Fibroblast of pulmonary artery (primary cell): ENCODE measurements at regions not wholly inside any gene's neighbourhood (a gene's known extent, or its start where the extent isn't known, plus 50 kb on each side); places are given as distances from the start of the nearest gene placed in this dataset.

Experiments
- DNase-seq: peaks from one replicate; pipeline ENCODE4 v3.0.0-alpha.2; 2010; ENCODE audit warnings: low read depth
- H3K4me3 ChIP-seq: replicated peaks from 2 replicates; pipeline ENCODE4 v1.5.1; 2011; ENCODE audit warnings: low read depth, mild to moderate bottlenecking, control low read depth, low read length, moderate library complexity
- TF ChIP-seq, protein P1 (sequence below): IDR thresholded peaks from 2 replicates; pipeline ENCODE4 v1.5.1; 2011; ENCODE audit warnings: mild to moderate bottlenecking, control low read depth, low read length, inconsistent platforms; ENCODE audit errors: missing control alignments

DNA sequence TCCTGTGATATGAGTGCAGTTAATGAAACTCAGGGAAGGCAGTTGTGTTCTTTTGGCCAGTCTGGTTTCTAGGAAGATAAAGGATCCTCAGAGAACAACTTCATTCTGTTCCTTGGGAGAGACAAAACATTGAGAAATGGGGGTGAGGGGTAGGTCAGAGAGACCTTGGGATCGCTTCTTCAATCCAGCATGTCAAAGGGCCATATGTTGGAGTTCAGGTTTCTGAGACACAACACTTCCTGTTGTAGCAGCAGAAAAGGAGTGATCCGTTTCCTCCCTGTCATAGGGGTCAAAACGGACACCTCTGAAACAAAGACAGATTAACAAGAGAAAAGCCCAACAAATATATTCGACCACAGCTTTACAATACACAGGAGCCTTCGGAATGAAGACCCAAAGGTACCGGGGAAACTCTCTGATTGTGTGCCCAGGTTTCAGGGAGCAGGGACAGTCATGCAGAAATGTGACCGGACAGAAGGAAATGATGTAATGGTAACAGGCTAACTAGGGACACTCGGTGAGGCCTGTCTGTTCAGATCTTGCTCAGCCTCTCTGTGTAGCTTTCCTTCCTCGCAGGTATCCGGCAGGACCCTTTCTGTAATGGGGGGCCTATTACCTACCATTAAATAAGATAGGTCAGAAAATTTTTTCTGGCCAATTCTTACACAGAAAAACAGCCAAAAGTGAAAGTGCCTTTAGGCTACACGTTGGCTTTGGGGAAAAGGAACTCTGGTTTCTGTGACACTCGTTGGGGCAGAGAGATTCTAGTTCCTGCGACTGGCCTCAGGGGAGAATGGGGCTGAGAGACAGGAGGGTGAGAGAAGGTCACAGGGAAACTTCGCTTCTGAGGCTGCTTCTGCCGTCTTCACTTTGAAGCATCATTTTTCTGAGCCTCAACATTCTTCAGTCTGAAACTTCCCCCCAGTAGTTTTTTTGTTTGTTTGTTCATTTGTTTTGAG, 103.3 kb upstream of the TLR3 start:
- TF ChIP-seq, protein P1, sequence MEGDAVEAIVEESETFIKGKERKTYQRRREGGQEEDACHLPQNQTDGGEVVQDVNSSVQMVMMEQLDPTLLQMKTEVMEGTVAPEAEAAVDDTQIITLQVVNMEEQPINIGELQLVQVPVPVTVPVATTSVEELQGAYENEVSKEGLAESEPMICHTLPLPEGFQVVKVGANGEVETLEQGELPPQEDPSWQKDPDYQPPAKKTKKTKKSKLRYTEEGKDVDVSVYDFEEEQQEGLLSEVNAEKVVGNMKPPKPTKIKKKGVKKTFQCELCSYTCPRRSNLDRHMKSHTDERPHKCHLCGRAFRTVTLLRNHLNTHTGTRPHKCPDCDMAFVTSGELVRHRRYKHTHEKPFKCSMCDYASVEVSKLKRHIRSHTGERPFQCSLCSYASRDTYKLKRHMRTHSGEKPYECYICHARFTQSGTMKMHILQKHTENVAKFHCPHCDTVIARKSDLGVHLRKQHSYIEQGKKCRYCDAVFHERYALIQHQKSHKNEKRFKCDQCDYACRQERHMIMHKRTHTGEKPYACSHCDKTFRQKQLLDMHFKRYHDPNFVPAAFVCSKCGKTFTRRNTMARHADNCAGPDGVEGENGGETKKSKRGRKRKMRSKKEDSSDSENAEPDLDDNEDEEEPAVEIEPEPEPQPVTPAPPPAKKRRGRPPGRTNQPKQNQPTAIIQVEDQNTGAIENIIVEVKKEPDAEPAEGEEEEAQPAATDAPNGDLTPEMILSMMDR: no peak
- DNase-seq: peak; percentile 7
- H3K4me3 ChIP-seq: no peak overlapping the region

DNA sequence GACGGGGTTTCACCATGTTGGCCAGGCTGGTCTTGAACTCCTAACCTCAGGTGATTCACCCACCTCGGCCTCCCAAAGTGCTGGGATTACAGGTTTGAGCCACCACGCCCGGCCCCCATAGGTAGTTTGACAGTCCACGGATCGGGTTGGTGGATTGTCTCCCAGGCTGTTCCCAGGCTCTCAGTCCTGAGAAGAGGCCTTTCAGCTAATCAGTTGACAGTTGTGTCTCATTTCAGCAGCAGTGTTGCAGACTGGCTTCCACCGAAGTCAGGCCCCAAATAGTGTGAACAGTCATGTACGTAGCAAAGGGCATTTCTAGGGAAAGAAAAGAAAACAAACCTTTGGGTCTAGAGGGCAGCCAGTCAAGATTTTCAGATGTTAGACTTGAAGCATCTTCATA, 102.4 kb upstream of the TLR3 start:
- no peak for DNase-seq
- H3K4me3 ChIP-seq: no peak overlapping the region
- TF ChIP-seq, protein P1: no peak

DNA sequence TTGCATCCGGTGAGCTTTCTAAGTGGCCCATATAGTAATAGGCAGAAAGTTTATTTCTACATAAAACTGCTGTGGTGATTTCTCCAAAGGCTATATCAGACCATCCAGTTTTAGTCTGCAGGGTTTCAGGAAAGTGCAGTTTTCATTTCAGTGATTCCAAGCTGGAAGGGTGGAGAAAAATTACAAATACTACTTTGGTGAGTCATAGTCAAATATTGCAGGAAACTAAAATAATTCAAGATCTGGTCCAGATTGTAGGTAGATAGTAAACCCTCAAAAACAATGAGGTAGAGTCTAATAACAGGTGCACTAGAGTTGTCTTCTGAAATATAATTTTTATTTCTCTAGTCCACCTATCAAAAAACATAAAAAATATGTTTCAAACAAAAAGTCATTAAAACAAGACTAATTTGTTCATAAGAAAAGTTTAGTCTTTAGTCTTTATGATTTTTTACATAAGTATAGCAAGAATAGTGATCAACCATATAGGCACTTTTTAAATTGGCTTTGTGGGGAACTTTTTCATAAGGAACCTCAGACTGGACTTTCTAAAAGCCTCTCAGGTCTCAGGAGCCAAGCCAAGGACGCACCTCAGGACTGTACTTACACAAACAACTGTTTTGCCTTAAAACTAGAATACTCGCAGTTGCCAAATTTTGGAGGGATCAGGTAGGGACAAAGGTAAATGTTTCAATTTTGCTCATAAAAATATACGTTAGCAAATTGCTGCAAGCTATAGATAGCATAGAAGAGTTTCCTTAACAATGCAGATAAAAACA, 101.8 kb upstream of the TLR3 start:
- TF ChIP-seq, protein P1: no peak
- H3K4me3 ChIP-seq: no peak overlapping the region
- no peak for DNase-seq

DNA sequence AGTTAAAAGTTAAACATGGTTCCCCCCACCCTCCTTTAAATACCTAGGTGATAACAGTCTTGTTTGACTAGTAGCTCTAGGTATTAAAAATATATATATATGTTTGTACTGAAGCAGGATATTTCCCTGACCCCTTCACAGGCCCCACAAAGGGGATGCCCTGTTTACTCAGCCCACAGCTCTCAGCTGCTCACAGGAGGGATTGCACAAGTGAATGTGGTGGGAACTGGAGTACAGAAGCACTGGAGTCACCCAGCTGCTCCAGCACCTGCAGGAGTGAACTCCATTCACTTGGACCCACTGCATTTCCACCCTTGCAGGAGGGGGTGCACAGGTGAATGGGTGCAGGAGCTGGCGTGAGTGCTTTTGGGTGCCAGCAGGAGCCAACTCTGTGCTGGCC, 99.3 kb upstream of the TLR3 start:
- DNase-seq: no peak
- TF ChIP-seq, protein P1: no peak
- H3K4me3 ChIP-seq: no peak overlapping the region

DNA sequence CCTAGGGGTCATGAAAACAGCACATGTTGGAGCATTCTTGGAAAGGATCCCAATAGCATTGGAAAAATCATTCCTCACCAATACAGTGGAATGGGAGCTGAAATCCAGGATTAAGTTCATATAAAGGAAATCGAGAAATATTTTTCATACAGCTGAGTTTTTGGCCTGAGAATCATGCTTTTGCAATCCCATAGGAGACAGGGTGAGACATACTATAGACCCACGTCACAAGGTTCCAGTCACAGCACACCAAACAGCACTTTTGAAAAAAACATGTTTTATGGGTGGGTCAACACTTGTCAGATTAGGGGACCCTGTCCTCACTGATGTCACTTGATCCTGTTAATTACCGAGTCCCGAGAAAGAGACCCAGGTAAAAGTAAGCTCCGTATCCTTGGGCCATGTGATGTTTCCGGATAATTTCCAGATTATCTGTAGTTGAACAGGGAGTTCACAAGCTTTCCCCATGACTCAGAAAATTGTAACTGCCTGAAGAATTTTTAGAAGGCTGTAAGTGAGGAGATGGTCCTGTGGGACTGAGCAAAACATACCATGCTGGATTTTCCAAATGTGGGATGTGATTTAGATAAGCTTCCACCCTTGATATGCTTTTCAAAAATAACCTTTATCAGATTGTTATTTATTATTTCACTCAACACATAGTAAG, 80.9 kb upstream of the TLR3 start:
- H3K4me3 ChIP-seq: no peak overlapping the region
- peak; percentile 76 for DNase-seq
- TF ChIP-seq, protein P1: no peak

DNA sequence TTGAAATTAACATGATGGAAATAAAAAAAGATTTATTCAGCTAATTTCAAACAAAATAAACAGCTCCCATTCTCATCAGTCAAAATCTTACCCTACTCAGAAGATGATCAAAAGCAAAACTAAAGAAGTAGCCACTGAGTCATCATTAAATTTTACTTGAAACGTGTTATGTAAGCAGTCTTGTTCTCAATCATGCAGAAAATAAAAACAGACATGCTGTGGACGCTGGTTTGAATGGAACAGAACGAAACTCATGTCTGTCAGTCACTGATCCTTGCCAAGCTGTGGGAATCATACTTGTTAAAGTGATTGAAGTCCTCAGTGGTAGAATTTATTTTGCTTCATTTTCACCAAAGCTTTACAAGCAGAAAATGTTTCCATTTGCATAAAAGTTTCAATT, 77.2 kb upstream of the TLR3 start:
- no peak for DNase-seq
- no peak overlapping the region for H3K4me3 ChIP-seq
- TF ChIP-seq, protein P1: no peak
